ENCODE measurements at regions not wholly inside any gene's neighbourhood (a gene's known extent, or its start where the extent isn't known, plus 50 kb on each side); places are given as distances from the start of the nearest gene placed in this dataset.

- no peak for TF ChIP-seq CTCF (IDR thresholded peaks at IDR 0.05; ENCODE audit: insufficient read depth, low read depth, low read length)
- no peak for TF ChIP-seq EZH2 (IDR thresholded peaks at IDR 0.05; ENCODE audit: insufficient read depth, low read length)
Measured at GRCh38 chr4:75154994-75155393, 222.1 kb downstream of the PARM1 start.

Measured in astrocyte (in vitro differentiated cells and primary cell).